Uterus (tissue), 3 donors: ENCODE measurements at regions not wholly inside any gene's neighbourhood (a gene's known extent, or its start where the extent isn't known, plus 50 kb on each side); places are given as distances from the start of the nearest gene placed in this dataset.

Experiments used
- DNase-seq, 2 donors: peaks; one replicate each; pipeline ENCODE4 v3.0.0-alpha.2; 2019 to 2020
- H3K27ac ChIP-seq, 2 donors: fragments of 200-600 bp; sonication (generic); 1 replicate in 1 of 2; 2 replicates in 1 of 2; pipeline ENCODE4 v1.5.1; 2016 to 2018
- H3K27me3 ChIP-seq, 2 donors: fragments of 200-600 bp; sonication (generic); one replicate each; pipeline ENCODE4 v1.5.1; 2018 to 2019; ENCODE audit warnings: control low read depth in 1 of 2
- H3K36me3 ChIP-seq, 2 donors: fragments of 200-600 bp; sonication (generic); one replicate each; pipeline ENCODE4 v1.5.1; 2019; ENCODE audit warnings: control low read depth in 1 of 2
- H3K4me1 ChIP-seq, 2 donors: fragments of 200-600 bp; sonication (generic); one replicate each; pipeline ENCODE4 v1.5.1; 2018 to 2019; ENCODE audit warnings: control low read depth in 1 of 2
- H3K4me3 ChIP-seq, 2 donors: fragments of 200-600 bp; sonication (generic); 1 replicate in 1 of 2; 2 replicates in 1 of 2; pipeline ENCODE4 v1.5.1; 2018 to 2019; ENCODE audit warnings: mild to moderate bottlenecking in 1 of 2
- H3K9me3 ChIP-seq, 2 donors: fragments of 200-600 bp; sonication (generic); one replicate each; pipeline ENCODE4 v1.5.1; 2019; ENCODE audit warnings: control low read depth in 1 of 2
- CTCF ChIP-seq, 4 experiments: fragments of 200-600 bp in 2 of 4; fragments of 450-650 bp in 2 of 4; sonication (generic) in 2 of 4; IDR thresholded peaks; one replicate each; pipeline ENCODE4 v1.5.1; 2016 to 2019; ENCODE audit warnings: antibody characterized with exemption in 4 of 4, mild to moderate bottlenecking in 2 of 4, moderate library complexity in 1 of 4
- POLR2A ChIP-seq, 2 donors: fragments of 450-650 bp; IDR thresholded peaks; one replicate each; pipeline ENCODE4 v1.6.1; 2016; ENCODE audit warnings: antibody characterized with exemption in 2 of 2, mild to moderate bottlenecking in 1 of 2, moderate library complexity in 1 of 2
- intact Hi-C: fragments of 100-400 bp; cut with DNase I; formaldehyde crosslinking; loops from one replicate; pipeline ENCODE4 v1.15.1; 2023; ENCODE audit warnings: low total_unique reads
- donor health status: DM: yes; HTN: yes; CAD: no.

- no peak overlapping the region for H3K27ac ChIP-seq
- DNase-seq = no peak
- no peak for TF ChIP-seq POLR2A (IDR thresholded peaks at IDR 0.05)
- TF ChIP-seq CTCF (IDR thresholded peaks at IDR 0.05) = no peak
- H3K27me3 ChIP-seq = no peaks in the 10 kb centered on the region
- no peaks in the 10 kb centered on the region for H3K4me1 ChIP-seq
- intact Hi-C loops = no loop called here
- no peaks in the 10 kb centered on the region for H3K36me3 ChIP-seq
- H3K4me3 ChIP-seq = no peak overlapping the region
- no peaks in the 10 kb centered on the region for H3K9me3 ChIP-seq
Measured at GRCh38 chr14:86673523-86673969, 1143.6 kb downstream of the FLRT2 start.

GRCh38 chr14:86672080-86672479, 1142.1 kb downstream of the FLRT2 start:
- Histone ChIP-seq H3K4me1 (no peaks in the 10 kb centered on the region), H3K27ac (no peak overlapping the region), H3K4me3 (no peak overlapping the region), H3K27me3 (no peaks in the 10 kb centered on the region), H3K36me3 (no peaks in the 10 kb centered on the region), H3K9me3 (no peaks in the 10 kb centered on the region)
- intact Hi-C loops = no loop called here
- TF ChIP-seq POLR2A (IDR thresholded peaks at IDR 0.05) (no peak), CTCF (IDR thresholded peaks at IDR 0.05) (no peak)
- DNase-seq = no peak

GRCh38 chr14:86665975-86666374, 1136.0 kb downstream of the FLRT2 start:
- no peaks in the 10 kb centered on the region for H3K36me3 ChIP-seq
- TF ChIP-seq CTCF (IDR thresholded peaks at IDR 0.05) (no peak), POLR2A (IDR thresholded peaks at IDR 0.05) (no peak)
- H3K27me3 ChIP-seq = no peaks in the 10 kb centered on the region
- intact Hi-C loops = no loop called here
- H3K27ac ChIP-seq = no peak overlapping the region
- H3K9me3 ChIP-seq = no peaks in the 10 kb centered on the region
- H3K4me1 ChIP-seq = no peaks in the 10 kb centered on the region
- H3K4me3 ChIP-seq = no peak overlapping the region
- DNase-seq = no peak

GRCh38 chr14:86662334-86662733, 1132.4 kb downstream of the FLRT2 start:
- intact Hi-C loops = no loop called here
- Histone ChIP-seq H3K9me3 (no peaks in the 10 kb centered on the region), H3K4me1 (no peaks in the 10 kb centered on the region), H3K27me3 (no peaks in the 10 kb centered on the region), H3K4me3 (no peak overlapping the region), H3K36me3 (no peaks in the 10 kb centered on the region), H3K27ac (no peak overlapping the region)
- no peak for DNase-seq
- no peak for TF ChIP-seq CTCF (IDR thresholded peaks at IDR 0.05)
- TF ChIP-seq POLR2A (IDR thresholded peaks at IDR 0.05) = no peak

GRCh38 chr14:86654558-86655184, 1124.7 kb downstream of the FLRT2 start:
- TF ChIP-seq CTCF (IDR thresholded peaks at IDR 0.05) (peak in 2 of 4 experiments; percentile 8 to 25), POLR2A (IDR thresholded peaks at IDR 0.05) (no peak)
- no peaks in the 10 kb centered on the region for H3K27me3 ChIP-seq
- no peaks in the 10 kb centered on the region for H3K36me3 ChIP-seq
- H3K4me3 ChIP-seq = no peak overlapping the region
- no peaks in the 10 kb centered on the region for H3K9me3 ChIP-seq
- intact Hi-C loops = no loop called here
- H3K27ac ChIP-seq = no peak overlapping the region
- DNase-seq = peak; percentile 17 to 23
- no peaks in the 10 kb centered on the region for H3K4me1 ChIP-seq
